ENCODE measurements at regions not wholly inside any gene's neighbourhood (a gene's known extent, or its start where the extent isn't known, plus 50 kb on each side); places are given as distances from the start of the nearest gene placed in this dataset.
"Not testable (repeated sequence)": the region's sequence is repeated elsewhere in the genome, so short reads cannot be mapped to it uniquely, and the experiment has no call there.

GRCh38 chr20:41692479-41693135, 74.4 kb upstream of the CHD6 start:
- H3K27me3 ChIP-seq, result no peaks in the 10 kb centered on the region
- WGBS, 4 donors, result 4 to 11% (median 8%) methylated on average over 10 to 29 of the region's 29 CpGs
- TF ChIP-seq CTCF (IDR thresholded peaks at IDR 0.05) (no peak), POLR2A (IDR thresholded peaks at IDR 0.05) (peak in 1 of 2 donors; percentile 15)
- ATAC-seq (peak; percentile 80 to 92 (median 89)), DNase-seq (peak; percentile 87 to 94 (median 93))
- H3K9me3 ChIP-seq, result no peaks in the 10 kb centered on the region
- H3K4me3 ChIP-seq, result peak overlapping the region; percentile 56 to 87 (median 73)
- no peaks in the 10 kb centered on the region for H3K36me3 ChIP-seq
- H3K4me1 ChIP-seq, result peaks cover 0 to 25% (median 6%) of the 10 kb centered on the region in 12 donors
- H3K27ac ChIP-seq, result peak overlapping the region; percentile 82 to 95 (median 90)
- intact Hi-C loops (cut with DNase I), result loop anchor here in 6 of 10 donors (5.0 to 10.0 kb wide), 9 partner anchors 75 to 555 kb away; partner anchors contain the start of genes CHD6 (in 5 of the 6), LPIN3 (in 3 of the 6) and PLCG1 (in 1 of the 6)

GRCh38 chr20:41691443-41691842, 73.3 kb upstream of the CHD6 start:
- Histone ChIP-seq H3K4me3 (no peak overlapping the region), H3K36me3 (no peaks in the 10 kb centered on the region), H3K4me1 (peaks cover 0 to 15% (median 6%) of the 10 kb centered on the region in 12 donors), H3K27ac (no peak overlapping the region), H3K27me3 (peaks cover 0 to 3% (median 0%) of the 10 kb centered on the region in 9 donors), H3K9me3 (no peaks in the 10 kb centered on the region)
- no peak for DNase-seq
- ATAC-seq, result no peak
- TF ChIP-seq POLR2A (IDR thresholded peaks at IDR 0.05), result no peak
- TF ChIP-seq CTCF (IDR thresholded peaks at IDR 0.05), result no peak
- WGBS, 4 donors, result 88 to 97% (median 94%) methylated on average over 2 of the region's 2 CpGs
- intact Hi-C loops (cut with DNase I), result loop anchor here in 6 of 10 donors (5.0 to 10.0 kb wide), 9 partner anchors 74 to 554 kb away; partner anchors contain the start of genes CHD6 (in 5 of the 6), LPIN3 (in 3 of the 6) and PLCG1 (in 1 of the 6)

GRCh38 chr20:41690702-41691101, 72.5 kb upstream of the CHD6 start:
- no peak for ATAC-seq
- WGBS, 4 donors, result 89 to 96% (median 92%) methylated on average over 1 of the region's 1 CpG
- H3K27ac ChIP-seq, result no peak overlapping the region
- peaks cover 0 to 3% (median 0%) of the 10 kb centered on the region in 9 donors for H3K27me3 ChIP-seq
- no peaks in the 10 kb centered on the region for H3K9me3 ChIP-seq
- H3K36me3 ChIP-seq, result no peaks in the 10 kb centered on the region
- TF ChIP-seq POLR2A (IDR thresholded peaks at IDR 0.05) (no peak), CTCF (IDR thresholded peaks at IDR 0.05) (no peak)
- intact Hi-C loops (cut with DNase I), result loop anchor here in 6 of 10 donors (5.0 to 10.0 kb wide), 9 partner anchors 73 to 553 kb away; partner anchors contain the start of genes CHD6 (in 5 of the 6), LPIN3 (in 3 of the 6) and PLCG1 (in 1 of the 6)
- peaks cover 0 to 13% (median 6%) of the 10 kb centered on the region in 12 donors for H3K4me1 ChIP-seq
- H3K4me3 ChIP-seq, result no peak overlapping the region
- DNase-seq, result no peak

- ATAC-seq (no peak), DNase-seq (no peak)
- Histone ChIP-seq H3K4me3 (no peak overlapping the region), H3K36me3 (no peaks in the 10 kb centered on the region), H3K27ac (no peak overlapping the region), H3K27me3 (peaks cover 0 to 3% (median 0%) of the 10 kb centered on the region in 9 donors), H3K9me3 (no peaks in the 10 kb centered on the region), H3K4me1 (no peaks in the 10 kb centered on the region)
- no peak for TF ChIP-seq CTCF (IDR thresholded peaks at IDR 0.05)
- no peak for TF ChIP-seq POLR2A (IDR thresholded peaks at IDR 0.05)
- WGBS, 4 donors, result 94 to 97% (median 96%) methylated on average over 6 of the region's 6 CpGs
- intact Hi-C loops (cut with DNase I), result loop anchor here in 1 of 10 donors (10.0 kb wide), 1 partner anchor 182 kb away; no protein-coding TSS in a partner anchor
Observed at GRCh38 chr20:41686961-41687360, 68.8 kb upstream of the CHD6 start.

GRCh38 chr20:41685145-41685544, 67.0 kb upstream of the CHD6 start:
- H3K4me1 ChIP-seq, H3K27ac ChIP-seq, H3K4me3 ChIP-seq, ATAC-seq, H3K36me3 ChIP-seq, DNase-seq, H3K9me3 ChIP-seq, H3K27me3 ChIP-seq: not testable (repeated sequence)
- 58 to 76% (median 64%) methylated on average over 4 of the region's 4 CpGs for WGBS, 4 donors
- intact Hi-C loops (cut with DNase I), result loop anchor here in 1 of 10 donors (10.0 kb wide), 1 partner anchor 180 kb away; no protein-coding TSS in a partner anchor

Data from heart left ventricle (tissue), 16 donors.